ENCODE measurements at regions not wholly inside any gene's neighbourhood (a gene's known extent, or its start where the extent isn't known, plus 50 kb on each side); places are given as distances from the start of the nearest gene placed in this dataset.

DNA sequence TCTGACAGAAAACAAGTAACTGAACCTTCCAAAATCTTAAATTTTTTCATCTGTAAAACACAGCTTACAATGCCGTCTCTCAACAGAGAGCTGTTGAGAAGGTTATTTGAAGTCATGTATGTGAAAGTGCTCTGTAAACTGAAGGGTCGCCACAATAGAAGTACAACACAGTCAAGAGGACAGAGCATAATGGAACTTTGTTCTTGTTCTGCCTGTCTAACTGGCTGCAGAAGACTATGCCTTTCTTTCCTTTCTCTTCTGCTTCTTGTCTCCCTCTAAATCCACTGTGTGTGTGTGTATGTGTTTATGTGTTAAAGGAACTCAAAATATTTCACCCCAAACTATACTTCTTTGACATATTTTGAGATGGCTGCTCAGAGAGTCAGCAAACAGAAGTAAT lies 365.8 kb upstream of the RND3 start:
- Histone ChIP-seq H3K4me1 (ENCODE audit: insufficient read depth, low read length) (no peaks in the 10 kb centered on the region), H3K4me3 (ENCODE audit: insufficient read depth, low read length) (no peak overlapping the region), H2AFZ (ENCODE audit: low read length) (no peak overlapping the region), H3K4me2 (ENCODE audit: insufficient read depth, low read length) (no peak overlapping the region), H3K79me2 (ENCODE audit: insufficient read depth, low read length) (no peaks in the 10 kb centered on the region), H3K36me3 (ENCODE audit: insufficient read depth, low read length) (no peaks in the 10 kb centered on the region), H3K9me3 (ENCODE audit: low read depth, low read length) (peaks cover 2% of the 10 kb centered on the region), H4K20me1 (ENCODE audit: insufficient read depth, low read length) (no peaks in the 10 kb centered on the region), H3K27ac (ENCODE audit: low read depth, low read length) (no peak overlapping the region), H3K27me3 (ENCODE audit: insufficient read depth, low read length) (no peaks in the 10 kb centered on the region)
- DNase-seq (ENCODE audit: insufficient read length, low spot score, missing footprints): no peak
- TF ChIP-seq, protein P1, sequence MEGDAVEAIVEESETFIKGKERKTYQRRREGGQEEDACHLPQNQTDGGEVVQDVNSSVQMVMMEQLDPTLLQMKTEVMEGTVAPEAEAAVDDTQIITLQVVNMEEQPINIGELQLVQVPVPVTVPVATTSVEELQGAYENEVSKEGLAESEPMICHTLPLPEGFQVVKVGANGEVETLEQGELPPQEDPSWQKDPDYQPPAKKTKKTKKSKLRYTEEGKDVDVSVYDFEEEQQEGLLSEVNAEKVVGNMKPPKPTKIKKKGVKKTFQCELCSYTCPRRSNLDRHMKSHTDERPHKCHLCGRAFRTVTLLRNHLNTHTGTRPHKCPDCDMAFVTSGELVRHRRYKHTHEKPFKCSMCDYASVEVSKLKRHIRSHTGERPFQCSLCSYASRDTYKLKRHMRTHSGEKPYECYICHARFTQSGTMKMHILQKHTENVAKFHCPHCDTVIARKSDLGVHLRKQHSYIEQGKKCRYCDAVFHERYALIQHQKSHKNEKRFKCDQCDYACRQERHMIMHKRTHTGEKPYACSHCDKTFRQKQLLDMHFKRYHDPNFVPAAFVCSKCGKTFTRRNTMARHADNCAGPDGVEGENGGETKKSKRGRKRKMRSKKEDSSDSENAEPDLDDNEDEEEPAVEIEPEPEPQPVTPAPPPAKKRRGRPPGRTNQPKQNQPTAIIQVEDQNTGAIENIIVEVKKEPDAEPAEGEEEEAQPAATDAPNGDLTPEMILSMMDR (IDR thresholded peaks at IDR 0.05; ENCODE audit: extremely low read depth, low read depth, low read length): no peak

DNA sequence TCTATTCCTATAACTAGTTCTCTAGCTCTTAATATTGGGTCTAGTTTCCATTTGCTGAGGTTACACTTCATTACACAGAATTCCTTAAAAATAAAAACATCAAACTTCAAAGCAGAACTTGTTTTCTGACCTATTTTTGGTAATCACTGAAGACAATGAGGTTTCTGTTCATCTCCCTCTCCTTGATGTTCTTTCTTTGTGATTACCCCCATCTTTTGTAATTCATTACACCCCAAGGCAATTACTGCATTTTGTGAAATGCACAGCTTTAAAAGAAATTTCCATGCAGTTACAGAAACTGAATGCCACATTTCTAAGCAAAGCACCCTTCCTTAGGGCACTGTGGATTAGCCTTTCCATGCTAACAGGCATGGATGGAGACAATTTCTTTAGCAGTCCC lies 363.2 kb upstream of the RND3 start:
- no peaks in the 10 kb centered on the region for H3K27me3 ChIP-seq (ENCODE audit: insufficient read depth, low read length)
- no peak overlapping the region for H3K4me3 ChIP-seq (ENCODE audit: insufficient read depth, low read length)
- H3K27ac ChIP-seq (ENCODE audit: low read depth, low read length): no peak overlapping the region
- no peaks in the 10 kb centered on the region for H3K36me3 ChIP-seq (ENCODE audit: insufficient read depth, low read length)
- H3K9me3 ChIP-seq (ENCODE audit: low read depth, low read length): peaks cover 2% of the 10 kb centered on the region
- H2AFZ ChIP-seq (ENCODE audit: low read length): no peak overlapping the region
- TF ChIP-seq, protein P1 (IDR thresholded peaks at IDR 0.05; ENCODE audit: extremely low read depth, low read depth, low read length): no peak
- no peaks in the 10 kb centered on the region for H3K79me2 ChIP-seq (ENCODE audit: insufficient read depth, low read length)
- H3K4me2 ChIP-seq (ENCODE audit: insufficient read depth, low read length): no peak overlapping the region
- H3K4me1 ChIP-seq (ENCODE audit: insufficient read depth, low read length): no peaks in the 10 kb centered on the region
- DNase-seq (ENCODE audit: insufficient read length, low spot score, missing footprints): no peak
- no peaks in the 10 kb centered on the region for H4K20me1 ChIP-seq (ENCODE audit: insufficient read depth, low read length)

- H3K4me1 ChIP-seq (ENCODE audit: insufficient read depth, low read length): no peaks in the 10 kb centered on the region
- no peak overlapping the region for H3K4me3 ChIP-seq (ENCODE audit: insufficient read depth, low read length)
- no peak overlapping the region for H3K27ac ChIP-seq (ENCODE audit: low read depth, low read length)
- H3K9me3 ChIP-seq (ENCODE audit: low read depth, low read length): peaks cover 2% of the 10 kb centered on the region
- TF ChIP-seq, protein P1 (IDR thresholded peaks at IDR 0.05; ENCODE audit: extremely low read depth, low read depth, low read length): no peak
- no peaks in the 10 kb centered on the region for H4K20me1 ChIP-seq (ENCODE audit: insufficient read depth, low read length)
- H3K79me2 ChIP-seq (ENCODE audit: insufficient read depth, low read length): no peaks in the 10 kb centered on the region
- H3K27me3 ChIP-seq (ENCODE audit: insufficient read depth, low read length): no peaks in the 10 kb centered on the region
- DNase-seq (ENCODE audit: insufficient read length, low spot score, missing footprints): no peak
- H2AFZ ChIP-seq (ENCODE audit: low read length): no peak overlapping the region
- H3K36me3 ChIP-seq (ENCODE audit: insufficient read depth, low read length): no peaks in the 10 kb centered on the region
- no peak overlapping the region for H3K4me2 ChIP-seq (ENCODE audit: insufficient read depth, low read length)
These were observed 360.1 kb upstream of the RND3 start for GRCh38 chr2:150847578-150847977.

DNA sequence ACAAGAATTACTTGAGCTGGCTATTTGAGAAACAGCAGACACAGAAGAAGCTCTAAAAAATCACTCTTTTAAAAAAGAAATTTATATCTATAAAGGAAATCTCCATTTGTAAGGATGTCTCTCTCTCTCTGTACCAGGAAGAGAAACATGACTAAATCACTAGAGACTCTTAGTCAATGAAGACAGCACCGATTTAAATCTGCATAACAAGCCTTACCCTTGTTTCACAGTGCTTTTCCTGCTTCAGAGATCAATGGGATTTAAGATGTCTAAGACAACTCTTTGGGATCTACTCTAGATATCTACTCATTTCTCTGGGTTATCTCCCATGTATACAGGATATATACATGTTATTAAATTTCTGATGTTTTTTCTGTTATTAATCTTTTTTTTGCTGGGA lies 359.2 kb upstream of the RND3 start:
- TF ChIP-seq, protein P1 (IDR thresholded peaks at IDR 0.05; ENCODE audit: extremely low read depth, low read depth, low read length): no peak
- Histone ChIP-seq H3K4me2 (ENCODE audit: insufficient read depth, low read length) (no peak overlapping the region), H3K4me1 (ENCODE audit: insufficient read depth, low read length) (no peaks in the 10 kb centered on the region), H3K4me3 (ENCODE audit: insufficient read depth, low read length) (no peak overlapping the region), H2AFZ (ENCODE audit: low read length) (no peak overlapping the region), H3K27me3 (ENCODE audit: insufficient read depth, low read length) (no peaks in the 10 kb centered on the region), H3K27ac (ENCODE audit: low read depth, low read length) (no peak overlapping the region), H4K20me1 (ENCODE audit: insufficient read depth, low read length) (no peaks in the 10 kb centered on the region), H3K36me3 (ENCODE audit: insufficient read depth, low read length) (no peaks in the 10 kb centered on the region), H3K9me3 (ENCODE audit: low read depth, low read length) (peaks cover 2% of the 10 kb centered on the region), H3K79me2 (ENCODE audit: insufficient read depth, low read length) (no peaks in the 10 kb centered on the region)
- no peak for DNase-seq (ENCODE audit: insufficient read length, low spot score, missing footprints)

All from osteoblast (primary cell).